ENCODE measurements at regions not wholly inside any gene's neighbourhood (a gene's known extent, or its start where the extent isn't known, plus 50 kb on each side); places are given as distances from the start of the nearest gene placed in this dataset.

GRCh38 chr6:125699591-125699990 is 49.8 kb upstream of the HEY2 start:
- H3K36me3 ChIP-seq (ENCODE audit: insufficient read depth, low read length) = peaks cover 3% of the 10 kb centered on the region; the same call in 1 of the 2 replicates
- H3K4me2 ChIP-seq (ENCODE audit: low read length) = peak overlapping the region; percentile 34; the same call in 1 of the 2 replicates
- H3K9ac ChIP-seq (ENCODE audit: low read length) = no peak overlapping the region
- no peaks in the 10 kb centered on the region for H3K9me2 ChIP-seq (ENCODE audit: low read depth, low read length)
- no peaks in the 10 kb centered on the region for H4K20me1 ChIP-seq (ENCODE audit: insufficient read depth, low read length)
- H3K27ac ChIP-seq (ENCODE audit: low read depth, low read length, poor library complexity, severe bottlenecking) = peak overlapping the region; percentile 69
- H2AFZ ChIP-seq (ENCODE audit: low read length) = no peak overlapping the region
- H3K27me3 ChIP-seq (ENCODE audit: insufficient read depth, low read length) = no peaks in the 10 kb centered on the region
- H3K4me3 ChIP-seq (ENCODE audit: low read depth, low read length, poor library complexity, severe bottlenecking) = no peak overlapping the region
- no peaks in the 10 kb centered on the region for H3K79me2 ChIP-seq (ENCODE audit: insufficient read depth, low read length)
- H3K4me1 ChIP-seq (ENCODE audit: insufficient read depth, low read length, severe bottlenecking) = peaks cover 34% of the 10 kb centered on the region
- H3F3A ChIP-seq (ENCODE audit: insufficient read depth, low read length) = no peaks in the 10 kb centered on the region
- no peak for TF ChIP-seq CTCF (IDR thresholded peaks at IDR 0.05; ENCODE audit: low read length)
- TF ChIP-seq EZH2 (IDR thresholded peaks at IDR 0.05; ENCODE audit: borderline replicate concordance, low read length) = no peak
- peaks cover 8% of the 10 kb centered on the region for H3K9me3 ChIP-seq (ENCODE audit: low read length)

Measured in OCI-LY1 (cell line).